GM19043 (cell line): ENCODE measurements at regions not wholly inside any gene's neighbourhood (a gene's known extent, or its start where the extent isn't known, plus 50 kb on each side); places are given as distances from the start of the nearest gene placed in this dataset.

ENCODE experiments used
- ATAC-seq: cut with Tn5 transposase; IDR thresholded peaks from one replicate; pipeline ENCODE4 v1.9.1; 2021; ENCODE audit warnings: low read depth; ENCODE audit not compliant: unreplicated experiment

- ATAC-seq = no peak
These were observed 79.7 kb downstream of the VCPKMT start for GRCh38 chr14:50036637-50037036.

DNA sequence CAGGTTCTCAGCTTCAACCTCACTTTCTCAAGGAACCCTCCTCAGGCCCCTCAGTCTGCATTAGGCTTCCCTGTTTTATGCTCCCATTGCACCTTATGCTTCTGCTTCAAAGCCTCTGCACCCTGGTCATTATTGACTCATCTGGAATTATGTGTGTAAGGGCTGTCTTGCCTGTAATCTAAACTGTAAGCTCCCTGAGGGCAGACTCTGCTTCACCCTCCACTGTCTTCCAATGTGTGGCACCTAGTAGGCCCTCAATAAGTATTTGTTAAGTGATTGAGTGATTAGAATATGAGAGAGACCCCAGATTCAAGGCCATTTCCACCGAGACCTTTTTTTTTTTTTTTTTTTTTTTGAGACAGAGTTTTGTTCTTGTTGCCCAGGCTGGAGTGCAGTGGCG lies 79.1 kb downstream of the VCPKMT start:
- ATAC-seq = no peak

GRCh38 chr14:50037852-50038251 lies 78.5 kb downstream of the VCPKMT start:
- no peak for ATAC-seq

DNA sequence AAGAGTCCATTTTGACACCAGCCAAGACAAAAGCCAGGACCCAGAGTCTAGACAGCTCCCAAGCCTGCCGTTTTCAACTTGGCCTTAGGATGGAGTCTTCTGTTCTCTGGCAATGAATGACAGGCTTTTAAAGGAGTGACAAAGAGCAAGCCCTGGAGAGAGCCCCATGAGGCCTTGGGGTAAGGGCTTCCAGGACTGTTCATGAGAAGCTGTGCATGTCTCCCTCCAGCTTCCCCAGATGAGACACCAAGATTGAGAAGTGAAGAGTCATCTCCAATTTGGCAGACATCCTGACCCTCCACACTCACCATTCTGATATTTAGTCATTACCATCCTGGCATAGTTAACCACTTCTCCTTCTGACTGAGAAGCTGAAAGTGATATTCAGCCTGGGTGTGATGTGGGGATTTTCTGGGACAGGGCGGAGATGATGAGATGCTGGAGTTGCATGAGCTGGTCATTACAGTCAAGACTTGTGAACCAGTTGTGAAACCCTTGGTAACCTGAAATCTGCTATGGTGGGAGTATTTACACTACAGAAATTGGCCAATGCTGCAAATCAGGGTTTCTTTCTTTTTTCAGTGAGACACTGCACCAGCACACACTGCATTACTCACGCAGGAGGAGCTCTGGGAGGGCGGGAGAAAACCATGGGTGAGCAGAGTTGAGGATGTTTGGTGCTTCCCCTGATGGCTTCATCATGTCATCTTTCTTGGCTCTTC lies 77.8 kb downstream of the VCPKMT start:
- ATAC-seq = peak; percentile 75

- no peak for ATAC-seq
These were observed 77.3 kb downstream of the VCPKMT start for GRCh38 chr14:50039120-50039517.

DNA sequence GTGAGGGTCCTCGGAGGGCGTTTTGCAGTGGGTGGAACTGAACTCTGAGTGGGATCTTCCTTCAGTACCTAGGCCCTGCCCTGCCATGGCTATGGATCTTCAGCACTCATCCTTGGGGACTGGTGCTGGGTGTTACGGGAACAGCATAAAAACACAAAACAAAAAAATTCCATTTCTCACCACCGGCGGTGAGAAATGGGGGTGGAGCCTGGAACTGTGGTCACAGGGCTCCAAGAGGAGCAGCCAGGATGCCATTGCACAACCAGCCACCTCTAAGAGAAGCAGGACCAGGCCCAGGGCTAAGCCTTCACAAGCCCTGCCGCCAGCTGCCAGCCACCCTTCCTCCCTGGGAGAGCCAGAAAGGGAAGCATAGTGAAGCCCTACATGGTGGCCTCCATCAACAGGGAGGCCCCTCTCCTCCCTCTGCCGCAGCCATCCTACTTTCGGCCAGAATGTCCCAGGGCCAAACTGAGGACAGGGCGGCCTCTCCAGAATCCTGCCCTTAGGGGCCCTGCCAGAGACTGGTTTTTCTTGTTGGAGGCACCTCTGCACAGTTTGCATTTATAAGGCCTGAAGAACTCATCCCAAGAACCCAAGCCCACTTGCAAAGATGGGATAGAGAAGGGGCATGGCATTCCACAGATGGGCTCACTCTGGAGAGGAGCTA lies 76.5 kb downstream of the VCPKMT start:
- no peak for ATAC-seq

DNA sequence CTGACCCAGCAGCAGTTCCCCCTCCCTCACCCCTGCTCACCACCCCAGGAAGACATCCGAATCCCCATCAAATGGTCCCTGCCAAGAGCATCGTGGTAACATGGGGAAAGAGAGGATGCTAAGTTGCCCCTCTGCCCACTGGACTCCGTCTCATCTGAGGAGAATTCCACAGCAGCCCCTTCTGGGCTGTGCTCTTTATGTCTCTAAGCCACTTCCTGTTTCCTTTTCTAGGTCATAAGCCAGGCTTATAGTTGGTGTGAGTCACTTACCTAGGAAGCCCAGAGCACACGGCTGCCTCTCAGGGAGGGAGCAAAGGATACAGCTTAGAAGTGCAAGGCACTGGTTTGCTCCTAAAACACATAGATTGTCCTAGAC lies 76.0 kb downstream of the VCPKMT start:
- no peak for ATAC-seq

GRCh38 chr14:50040895-50041465 lies 75.4 kb downstream of the VCPKMT start:
- ATAC-seq = no peak

GRCh38 chr14:50041980-50042379 lies 74.4 kb downstream of the VCPKMT start:
- ATAC-seq = no peak

DNA sequence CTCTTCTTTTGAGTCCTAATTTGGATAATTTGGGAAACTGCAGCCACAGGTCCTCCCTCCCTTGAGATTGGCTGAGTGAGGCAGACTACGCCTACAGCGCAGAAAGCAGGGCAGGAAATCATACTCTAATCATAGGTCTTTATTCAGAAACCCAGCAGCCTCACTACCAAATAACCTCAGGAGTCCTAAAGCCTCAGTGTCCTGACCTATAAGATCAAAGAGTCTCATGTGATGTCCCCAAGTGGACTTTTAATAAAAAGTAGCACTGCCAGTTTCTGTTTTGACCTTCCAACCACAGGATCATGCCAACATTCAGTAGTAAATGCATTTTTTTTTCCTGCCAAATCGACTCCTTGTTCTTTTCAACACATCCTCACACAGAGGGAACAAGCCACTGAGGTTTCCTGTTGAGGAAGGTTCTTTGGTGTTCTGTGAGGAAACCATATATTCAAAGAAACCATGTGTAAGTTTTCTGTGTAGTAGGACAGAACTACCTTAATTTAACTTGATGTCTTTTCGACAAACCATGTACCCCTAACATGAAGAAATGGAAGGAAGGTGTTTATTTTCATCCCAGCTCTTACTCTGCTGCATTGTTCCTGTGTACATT lies 72.2 kb downstream of the VCPKMT start:
- ATAC-seq = no peak

GRCh38 chr14:50045039-50045711 lies 71.2 kb downstream of the VCPKMT start:
- peak; percentile 71 for ATAC-seq

DNA sequence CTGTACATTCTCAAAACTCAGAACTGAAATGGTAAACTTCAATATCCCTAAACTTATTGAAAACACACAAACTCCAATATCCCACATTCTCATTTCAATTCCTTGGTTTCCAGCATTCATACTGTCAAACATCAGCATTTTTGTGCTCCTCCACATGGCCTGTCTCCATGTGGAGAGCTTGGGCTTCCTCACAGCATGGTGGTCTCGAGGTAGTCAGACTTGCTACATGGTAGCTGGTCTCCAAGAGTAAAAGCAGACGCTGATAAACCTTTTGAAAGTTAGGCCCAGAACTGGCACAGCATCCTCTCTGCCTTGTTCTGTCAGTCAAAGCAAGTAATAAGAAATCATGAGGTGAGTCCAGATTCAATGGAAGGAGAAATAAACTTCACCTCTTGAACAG lies 70.5 kb downstream of the VCPKMT start:
- no peak for ATAC-seq

DNA sequence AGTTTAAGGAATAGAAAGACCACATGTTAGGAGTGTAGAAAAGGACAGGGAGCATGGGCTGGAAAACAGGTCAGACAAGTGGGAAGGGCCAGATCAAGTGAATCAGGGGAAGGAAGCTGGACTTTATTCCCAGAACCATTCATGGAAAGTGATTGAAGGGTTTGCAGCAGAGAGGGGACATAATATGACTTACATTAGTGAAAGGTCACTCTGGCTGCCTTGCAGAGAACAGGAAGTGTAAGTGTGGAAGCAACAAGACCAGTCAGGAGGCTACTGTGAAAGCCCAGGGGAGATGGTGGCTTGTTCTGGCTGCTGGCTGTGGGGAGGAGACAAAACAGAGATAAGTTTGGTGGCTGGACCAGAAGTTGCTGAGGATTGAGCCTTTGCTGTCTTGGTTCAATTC lies 69.1 kb downstream of the VCPKMT start:
- ATAC-seq = peak; percentile 79

- no peak for ATAC-seq
These were observed 67.3 kb downstream of the VCPKMT start for GRCh38 chr14:50049093-50049492.

- ATAC-seq = no peak
These were observed 66.4 kb downstream of the VCPKMT start for GRCh38 chr14:50049703-50050570.

DNA sequence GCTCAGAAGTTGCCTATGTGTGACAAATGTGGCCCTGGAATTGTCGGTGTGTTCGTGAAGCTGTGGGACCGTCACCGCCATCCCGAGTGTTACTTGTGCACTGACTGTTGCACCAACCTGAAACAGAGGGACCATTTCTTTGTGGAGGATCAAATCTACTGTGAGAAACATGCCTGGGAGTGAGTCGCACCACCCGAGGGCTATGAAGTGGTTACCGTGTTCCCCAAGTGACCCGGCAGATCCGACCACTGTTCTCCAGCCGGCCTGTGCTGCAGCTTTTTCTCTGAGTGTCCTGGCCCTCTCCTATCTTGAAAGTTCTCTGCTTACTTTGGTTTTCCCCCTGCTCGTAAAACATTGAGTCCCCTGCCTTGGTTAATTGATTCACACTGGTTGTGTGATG lies 65.3 kb downstream of the VCPKMT start:
- no peak for ATAC-seq

- ATAC-seq = no peak
These were observed 64.7 kb downstream of the VCPKMT start for GRCh38 chr14:50051706-50052105.

- no peak for ATAC-seq
These were observed 63.9 kb downstream of the VCPKMT start for GRCh38 chr14:50052517-50052916.

DNA sequence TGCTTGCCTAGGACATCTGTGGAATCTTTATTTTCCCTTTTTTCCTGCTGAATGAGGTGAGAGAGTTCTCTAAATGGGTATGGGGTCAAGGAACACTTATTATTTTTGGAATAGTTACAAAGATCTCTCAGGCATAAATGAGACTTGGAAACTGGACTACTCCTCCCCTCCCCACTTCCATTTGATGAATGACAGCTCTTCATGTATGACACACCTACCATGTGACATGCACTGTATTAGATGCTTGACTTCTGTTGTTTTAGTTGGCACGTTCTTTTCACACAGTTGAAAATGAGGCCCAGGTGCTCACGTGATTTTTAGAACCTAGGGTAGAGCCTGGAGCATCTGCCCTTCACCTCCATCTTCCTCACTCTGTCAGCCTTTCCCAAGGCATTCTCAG lies 62.4 kb downstream of the VCPKMT start:
- no peak for ATAC-seq
